ENCODE measurements at regions not wholly inside any gene's neighbourhood (a gene's known extent, or its start where the extent isn't known, plus 50 kb on each side); places are given as distances from the start of the nearest gene placed in this dataset.
"Not testable (repeated sequence)": the region's sequence is repeated elsewhere in the genome, so short reads cannot be mapped to it uniquely, and the experiment has no call there.

GRCh38 chr4:60726779-60727178, 473.3 kb upstream of the ADGRL3 start:
- Histone ChIP-seq H3K36me3 (ENCODE audit: control insufficient read depth, insufficient read depth, low read length) (no peaks in the 10 kb centered on the region), H3K9me3 (ENCODE audit: control insufficient read depth, low read length) (no peaks in the 10 kb centered on the region), H3K4me3 (ENCODE audit: extremely low read depth, insufficient read depth, low read length, poor library complexity, severe bottlenecking) (no peak overlapping the region), H3K4me1 (ENCODE audit: control insufficient read depth, insufficient read depth, low read length, poor library complexity, severe bottlenecking) (peaks cover 16% of the 10 kb centered on the region), H3K27ac (ENCODE audit: low read depth, low read length, severe bottlenecking) (no peak overlapping the region)

- Histone ChIP-seq H3K9me3 (ENCODE audit: control insufficient read depth, low read length) (no peaks in the 10 kb centered on the region), H3K27ac (ENCODE audit: low read depth, low read length, severe bottlenecking) (no peak overlapping the region), H3K4me3 (ENCODE audit: extremely low read depth, insufficient read depth, low read length, poor library complexity, severe bottlenecking) (no peak overlapping the region), H3K36me3 (ENCODE audit: control insufficient read depth, insufficient read depth, low read length) (no peaks in the 10 kb centered on the region), H3K4me1 (ENCODE audit: control insufficient read depth, insufficient read depth, low read length, poor library complexity, severe bottlenecking) (peaks cover 15% of the 10 kb centered on the region)
Observed at GRCh38 chr4:60729194-60729593, 470.9 kb upstream of the ADGRL3 start.

- not testable (repeated sequence) for H3K27ac ChIP-seq (ENCODE audit: low read depth, low read length, severe bottlenecking); H3K4me3 ChIP-seq (ENCODE audit: extremely low read depth, insufficient read depth, low read length, poor library complexity, severe bottlenecking); H3K9me3 ChIP-seq (ENCODE audit: control insufficient read depth, low read length); H3K36me3 ChIP-seq (ENCODE audit: control insufficient read depth, insufficient read depth, low read length)
- H3K4me1 ChIP-seq (ENCODE audit: control insufficient read depth, insufficient read depth, low read length, poor library complexity, severe bottlenecking), result peaks cover 12% of the 10 kb centered on the region
- no CpG with 5 or more reads among the region's 3 CpGs for WGBS, 2 experiments (ENCODE audit: insufficient coverage in 2 of 2)
Observed at GRCh38 chr4:60729764-60730163, 470.4 kb upstream of the ADGRL3 start.

GRCh38 chr4:60737858-60738257, 462.3 kb upstream of the ADGRL3 start:
- Histone ChIP-seq H3K4me1 (ENCODE audit: control insufficient read depth, insufficient read depth, low read length, poor library complexity, severe bottlenecking) (no peaks in the 10 kb centered on the region), H3K9me3 (ENCODE audit: control insufficient read depth, low read length) (no peaks in the 10 kb centered on the region), H3K4me3 (ENCODE audit: extremely low read depth, insufficient read depth, low read length, poor library complexity, severe bottlenecking) (no peak overlapping the region), H3K36me3 (ENCODE audit: control insufficient read depth, insufficient read depth, low read length) (no peaks in the 10 kb centered on the region), H3K27ac (ENCODE audit: low read depth, low read length, severe bottlenecking) (no peak overlapping the region)
- WGBS, 2 experiments (ENCODE audit: insufficient coverage in 2 of 2), result no CpG with 5 or more reads among the region's 2 CpGs

- Histone ChIP-seq H3K4me3 (ENCODE audit: extremely low read depth, insufficient read depth, low read length, poor library complexity, severe bottlenecking) (no peak overlapping the region), H3K27ac (ENCODE audit: low read depth, low read length, severe bottlenecking) (no peak overlapping the region), H3K36me3 (ENCODE audit: control insufficient read depth, insufficient read depth, low read length) (no peaks in the 10 kb centered on the region), H3K4me1 (ENCODE audit: control insufficient read depth, insufficient read depth, low read length, poor library complexity, severe bottlenecking) (no peaks in the 10 kb centered on the region), H3K9me3 (ENCODE audit: control insufficient read depth, low read length) (no peaks in the 10 kb centered on the region)
- WGBS, 2 experiments (ENCODE audit: insufficient coverage in 2 of 2), result no CpG with 5 or more reads among the region's 1 CpG
Observed at GRCh38 chr4:60743654-60744053, 456.5 kb upstream of the ADGRL3 start.

- Histone ChIP-seq H3K4me3 (ENCODE audit: extremely low read depth, insufficient read depth, low read length, poor library complexity, severe bottlenecking) (no peak overlapping the region), H3K4me1 (ENCODE audit: control insufficient read depth, insufficient read depth, low read length, poor library complexity, severe bottlenecking) (no peaks in the 10 kb centered on the region), H3K27ac (ENCODE audit: low read depth, low read length, severe bottlenecking) (no peak overlapping the region), H3K9me3 (ENCODE audit: control insufficient read depth, low read length) (no peaks in the 10 kb centered on the region), H3K36me3 (ENCODE audit: control insufficient read depth, insufficient read depth, low read length) (no peaks in the 10 kb centered on the region)
- 68 to 69% methylated on average over 2 of the region's 2 CpGs for WGBS, 2 experiments (ENCODE audit: insufficient coverage in 2 of 2)
Observed at GRCh38 chr4:60744767-60745166, 455.4 kb upstream of the ADGRL3 start.

- H3K4me1 ChIP-seq (ENCODE audit: control insufficient read depth, insufficient read depth, low read length, poor library complexity, severe bottlenecking), result no peaks in the 10 kb centered on the region
- no peak overlapping the region for H3K4me3 ChIP-seq (ENCODE audit: extremely low read depth, insufficient read depth, low read length, poor library complexity, severe bottlenecking)
- WGBS, 2 experiments (ENCODE audit: insufficient coverage in 2 of 2), result no CpG with 5 or more reads among the region's 3 CpGs
- no peaks in the 10 kb centered on the region for H3K36me3 ChIP-seq (ENCODE audit: control insufficient read depth, insufficient read depth, low read length)
- H3K27ac ChIP-seq (ENCODE audit: low read depth, low read length, severe bottlenecking), result no peak overlapping the region
- H3K9me3 ChIP-seq (ENCODE audit: control insufficient read depth, low read length), result no peaks in the 10 kb centered on the region
Observed at GRCh38 chr4:60745800-60746571, 454.1 kb upstream of the ADGRL3 start.

GRCh38 chr4:60750962-60751361, 449.2 kb upstream of the ADGRL3 start:
- Histone ChIP-seq H3K9me3 (ENCODE audit: control insufficient read depth, low read length) (no peaks in the 10 kb centered on the region), H3K4me3 (ENCODE audit: extremely low read depth, insufficient read depth, low read length, poor library complexity, severe bottlenecking) (no peak overlapping the region), H3K27ac (ENCODE audit: low read depth, low read length, severe bottlenecking) (no peak overlapping the region), H3K36me3 (ENCODE audit: control insufficient read depth, insufficient read depth, low read length) (no peaks in the 10 kb centered on the region), H3K4me1 (ENCODE audit: control insufficient read depth, insufficient read depth, low read length, poor library complexity, severe bottlenecking) (no peaks in the 10 kb centered on the region)
- no CpG with 5 or more reads among the region's 4 CpGs for WGBS, 2 experiments (ENCODE audit: insufficient coverage in 2 of 2)

GRCh38 chr4:60757986-60758680, 442.0 kb upstream of the ADGRL3 start:
- no peak overlapping the region for H3K4me3 ChIP-seq (ENCODE audit: extremely low read depth, insufficient read depth, low read length, poor library complexity, severe bottlenecking)
- 43% methylated on average over 1 of the region's 1 CpG; no CpG with 5 or more reads in 1 of the 2 experiments for WGBS, 2 experiments (ENCODE audit: insufficient coverage in 2 of 2)

GRCh38 chr4:60759518-60760245, 440.4 kb upstream of the ADGRL3 start:
- Histone ChIP-seq H3K4me1 (ENCODE audit: control insufficient read depth, insufficient read depth, low read length, poor library complexity, severe bottlenecking) (no peaks in the 10 kb centered on the region), H3K36me3 (ENCODE audit: control insufficient read depth, insufficient read depth, low read length) (no peaks in the 10 kb centered on the region), H3K27ac (ENCODE audit: low read depth, low read length, severe bottlenecking) (no peak overlapping the region), H3K9me3 (ENCODE audit: control insufficient read depth, low read length) (peaks cover 14% of the 10 kb centered on the region), H3K4me3 (ENCODE audit: extremely low read depth, insufficient read depth, low read length, poor library complexity, severe bottlenecking) (no peak overlapping the region)
- whole genome bisulfite sequencing, 2 experiments (ENCODE audit: insufficient coverage in 2 of 2), result 93 to 94% methylated on average over 4 of the region's 4 CpGs

More at GRCh38 chr4:60757986-60758680, 442.0 kb upstream of the ADGRL3 start:
- H3K9me3 ChIP-seq (ENCODE audit: control insufficient read depth, low read length), result peaks cover 14% of the 10 kb centered on the region
- no peaks in the 10 kb centered on the region for H3K4me1 ChIP-seq (ENCODE audit: control insufficient read depth, insufficient read depth, low read length, poor library complexity, severe bottlenecking)
- no peak overlapping the region for H3K27ac ChIP-seq (ENCODE audit: low read depth, low read length, severe bottlenecking)
- H3K36me3 ChIP-seq (ENCODE audit: control insufficient read depth, insufficient read depth, low read length), result no peaks in the 10 kb centered on the region

- H3K4me1 ChIP-seq (ENCODE audit: control insufficient read depth, insufficient read depth, low read length, poor library complexity, severe bottlenecking), result no peaks in the 10 kb centered on the region
- H3K4me3 ChIP-seq (ENCODE audit: extremely low read depth, insufficient read depth, low read length, poor library complexity, severe bottlenecking), result no peak overlapping the region
- no CpG with 5 or more reads among the region's 3 CpGs for WGBS, 2 experiments (ENCODE audit: insufficient coverage in 2 of 2)
- H3K9me3 ChIP-seq (ENCODE audit: control insufficient read depth, low read length), result no peaks in the 10 kb centered on the region
- H3K36me3 ChIP-seq (ENCODE audit: control insufficient read depth, insufficient read depth, low read length), result no peaks in the 10 kb centered on the region
- H3K27ac ChIP-seq (ENCODE audit: low read depth, low read length, severe bottlenecking), result no peak overlapping the region
Observed at GRCh38 chr4:60780874-60781273, 419.3 kb upstream of the ADGRL3 start.

Data from mesodermal cell (in vitro differentiated cells).